Transverse colon (tissue), 4 donors: ENCODE measurements at regions not wholly inside any gene's neighbourhood (a gene's known extent, or its start where the extent isn't known, plus 50 kb on each side); places are given as distances from the start of the nearest gene placed in this dataset.

Source experiments
- POLR2A ChIP-seq: fragments of 450-650 bp; IDR thresholded peaks from one replicate; pipeline ENCODE4 v1.6.1; 2016; ENCODE audit warnings: antibody characterized with exemption, mild to moderate bottlenecking, moderate library complexity
- POLR2AphosphoS5 ChIP-seq, 3 donors: sonication (generic); formaldehyde crosslinking; IDR thresholded peaks; one replicate each; pipeline ENCODE4 v1.6.1; 2016; ENCODE audit warnings: antibody characterized with exemption in 3 of 3
- TF ChIP-seq, protein P1 (sequence below), 5 experiments: fragments of 200-600 bp in 3 of 5; fragments of 450-650 bp in 2 of 5; sonication (generic) in 3 of 5; IDR thresholded peaks; 1 replicate in 2 of 5; 2 replicates in 3 of 5; pipeline ENCODE4 v1.5.1; 2016 to 2017; ENCODE audit warnings: antibody characterized with exemption in 5 of 5, inconsistent platforms in 3 of 5, mild to moderate bottlenecking in 2 of 5, moderate library complexity in 1 of 5

DNA sequence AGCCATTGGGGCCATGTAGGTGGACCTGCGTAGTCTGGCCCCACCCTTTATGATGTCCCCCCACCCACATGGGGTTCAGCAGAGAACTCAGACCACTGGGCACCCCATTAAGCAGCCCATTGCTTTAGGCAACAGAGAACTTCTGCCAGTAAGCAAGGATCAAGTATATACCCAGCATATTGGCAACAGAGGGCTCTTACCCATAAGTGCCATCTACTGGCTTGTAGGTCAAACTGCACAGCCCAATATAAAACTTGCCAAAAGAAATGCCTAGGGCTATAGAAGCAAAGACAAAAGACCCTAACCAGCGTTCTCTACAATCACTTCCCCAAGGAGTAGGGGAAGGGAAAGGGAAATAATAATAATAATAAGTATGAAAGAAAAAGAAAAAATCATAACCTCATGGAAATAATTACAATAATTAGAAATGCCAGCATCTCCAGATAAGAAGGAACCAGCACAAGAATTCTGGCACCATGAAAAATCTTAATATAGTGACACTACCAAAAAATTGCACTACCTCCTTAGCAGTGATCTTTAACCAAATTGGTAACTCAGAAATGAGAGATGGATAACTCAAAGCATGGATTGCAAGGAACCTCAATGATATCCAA is 1090.7 kb downstream of the FAT4 start:
- TF ChIP-seq POLR2AphosphoS5 (IDR thresholded peaks at IDR 0.05) (no peak), POLR2A (no peak)
- TF ChIP-seq, protein P1, sequence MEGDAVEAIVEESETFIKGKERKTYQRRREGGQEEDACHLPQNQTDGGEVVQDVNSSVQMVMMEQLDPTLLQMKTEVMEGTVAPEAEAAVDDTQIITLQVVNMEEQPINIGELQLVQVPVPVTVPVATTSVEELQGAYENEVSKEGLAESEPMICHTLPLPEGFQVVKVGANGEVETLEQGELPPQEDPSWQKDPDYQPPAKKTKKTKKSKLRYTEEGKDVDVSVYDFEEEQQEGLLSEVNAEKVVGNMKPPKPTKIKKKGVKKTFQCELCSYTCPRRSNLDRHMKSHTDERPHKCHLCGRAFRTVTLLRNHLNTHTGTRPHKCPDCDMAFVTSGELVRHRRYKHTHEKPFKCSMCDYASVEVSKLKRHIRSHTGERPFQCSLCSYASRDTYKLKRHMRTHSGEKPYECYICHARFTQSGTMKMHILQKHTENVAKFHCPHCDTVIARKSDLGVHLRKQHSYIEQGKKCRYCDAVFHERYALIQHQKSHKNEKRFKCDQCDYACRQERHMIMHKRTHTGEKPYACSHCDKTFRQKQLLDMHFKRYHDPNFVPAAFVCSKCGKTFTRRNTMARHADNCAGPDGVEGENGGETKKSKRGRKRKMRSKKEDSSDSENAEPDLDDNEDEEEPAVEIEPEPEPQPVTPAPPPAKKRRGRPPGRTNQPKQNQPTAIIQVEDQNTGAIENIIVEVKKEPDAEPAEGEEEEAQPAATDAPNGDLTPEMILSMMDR (IDR thresholded peaks at IDR 0.05) = no peak
